ENCODE measurements at regions not wholly inside any gene's neighbourhood (a gene's known extent, or its start where the extent isn't known, plus 50 kb on each side); places are given as distances from the start of the nearest gene placed in this dataset.

DNA sequence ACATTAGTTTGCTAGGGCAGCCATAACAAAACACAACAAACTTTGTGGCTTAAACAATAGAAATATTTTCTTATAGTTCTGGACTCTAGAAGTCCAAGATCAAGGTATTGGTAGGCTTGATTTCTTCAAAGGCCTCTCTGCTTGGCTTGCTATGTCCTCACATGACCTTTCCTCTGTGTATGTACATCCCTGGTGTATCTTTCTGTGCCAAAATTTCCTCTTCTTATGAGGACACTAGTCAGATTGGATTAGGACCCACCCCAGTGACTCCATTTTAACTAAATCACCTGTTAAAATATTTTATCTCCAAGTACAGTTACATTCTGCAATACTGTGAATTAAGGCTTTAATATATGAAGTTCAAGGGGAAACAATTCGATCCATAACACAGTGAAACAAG, 168.9 kb upstream of the CCNH start:
- Histone ChIP-seq H3K4me2 (no peak overlapping the region), H3K4me1 (no peaks in the 10 kb centered on the region), H3K9me3 (no peaks in the 10 kb centered on the region), H3K4me3 (no peak overlapping the region), H3K27ac (no peak overlapping the region)
- TF ChIP-seq SMC3 (IDR thresholded peaks at IDR 0.05) = no peak
- TF ChIP-seq KDM5A (IDR thresholded peaks at IDR 0.05) = no peak
- TF ChIP-seq ESRRA (IDR thresholded peaks at IDR 0.05; ENCODE audit: borderline replicate concordance, low read length) = no peak
- TF ChIP-seq HMGXB4 (CRISPR knock-in tag; IDR thresholded peaks at IDR 0.05; ENCODE audit: borderline replicate concordance) = no peak
- TF ChIP-seq HOXA7 (CRISPR knock-in tag; IDR thresholded peaks at IDR 0.05) = no peak
- no peak for TF ChIP-seq CEBPB (IDR thresholded peaks at IDR 0.05)
- no peak for TF ChIP-seq RCOR1 (IDR thresholded peaks at IDR 0.05; ENCODE audit: low read depth, low read length)
- TF ChIP-seq E2F6 (IDR thresholded peaks at IDR 0.05; ENCODE audit: borderline replicate concordance, low read depth) = no peak
- no peak for TF ChIP-seq PHF8 (IDR thresholded peaks at IDR 0.05; ENCODE audit: borderline replicate concordance, low read depth)
- no peak for TF ChIP-seq TP53 (CRISPR knock-in tag; IDR thresholded peaks at IDR 0.05)
- no peak for TF ChIP-seq SREBF2 (IDR thresholded peaks at IDR 0.05)
- TF ChIP-seq ZSCAN20 (CRISPR knock-in tag; IDR thresholded peaks at IDR 0.05) = no peak
- TF ChIP-seq RAD21 (conservative IDR thresholded peaks at IDR 0.05 in 1 of 2, IDR thresholded peaks at IDR 0.05 in 1 of 2) = no peak
- TF ChIP-seq POLR2AphosphoS2 (conservative IDR thresholded peaks at IDR 0.05; ENCODE audit: low read length) = no peak
- TF ChIP-seq CHD2 (IDR thresholded peaks at IDR 0.05; ENCODE audit: low read length, partially characterized antibody) = no peak
- no peak for TF ChIP-seq RNF2 (IDR thresholded peaks at IDR 0.05; ENCODE audit: borderline replicate concordance, low read depth)
- no peak for TF ChIP-seq FOSB (CRISPR knock-in tag; IDR thresholded peaks at IDR 0.05)
- no peak for TF ChIP-seq RFX5 (IDR thresholded peaks at IDR 0.05)
- TF ChIP-seq HDAC2 (IDR thresholded peaks at IDR 0.05) = no peak
- ATAC-seq (no peak), DNase-seq (ENCODE audit: low read depth in 1 of 2, low spot score in 1 of 2) (no peak), FAIRE-seq (no peak)
- ChIA-PET POLR2A (no interaction called here), CTCF (no interaction called here)
- WGBS (ENCODE audit: missing lambda C conversion rate) = 6% methylated on average over 1 of the region's 1 CpG

- FAIRE-seq (no peak), ATAC-seq (no peak), DNase-seq (ENCODE audit: low read depth in 1 of 2, low spot score in 1 of 2) (no peak)
- no peak for TF ChIP-seq CEBPB (IDR thresholded peaks at IDR 0.05)
- TF ChIP-seq HOXB13 (CRISPR knock-in tag; IDR thresholded peaks at IDR 0.05; ENCODE audit: low read depth) = no peak
- TF ChIP-seq, protein P1, sequence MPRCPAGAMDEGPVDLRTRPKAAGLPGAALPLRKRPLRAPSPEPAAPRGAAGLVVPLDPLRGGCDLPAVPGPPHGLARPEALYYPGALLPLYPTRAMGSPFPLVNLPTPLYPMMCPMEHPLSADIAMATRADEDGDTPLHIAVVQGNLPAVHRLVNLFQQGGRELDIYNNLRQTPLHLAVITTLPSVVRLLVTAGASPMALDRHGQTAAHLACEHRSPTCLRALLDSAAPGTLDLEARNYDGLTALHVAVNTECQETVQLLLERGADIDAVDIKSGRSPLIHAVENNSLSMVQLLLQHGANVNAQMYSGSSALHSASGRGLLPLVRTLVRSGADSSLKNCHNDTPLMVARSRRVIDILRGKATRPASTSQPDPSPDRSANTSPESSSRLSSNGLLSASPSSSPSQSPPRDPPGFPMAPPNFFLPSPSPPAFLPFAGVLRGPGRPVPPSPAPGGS (IDR thresholded peaks at IDR 0.05) = no peak
- no peak for TF ChIP-seq EHF (CRISPR knock-in tag; IDR thresholded peaks at IDR 0.05)
- TF ChIP-seq MYC (IDR thresholded peaks at IDR 0.05; ENCODE audit: borderline replicate concordance, low read length) = no peak
- no peak for TF ChIP-seq NPAS2 (CRISPR knock-in tag; IDR thresholded peaks at IDR 0.05; ENCODE audit: borderline replicate concordance)
- no peak for TF ChIP-seq HOXA7 (CRISPR knock-in tag; IDR thresholded peaks at IDR 0.05)
- TF ChIP-seq NR3C1 (IDR thresholded peaks at IDR 0.05) = no peak
- no peak for TF ChIP-seq MAFK (IDR thresholded peaks at IDR 0.05; ENCODE audit: partially characterized antibody)
- no peak for TF ChIP-seq GATA3 (IDR thresholded peaks at IDR 0.05; ENCODE audit: borderline replicate concordance)
- no peak for TF ChIP-seq MAX (IDR thresholded peaks at IDR 0.05)
- no peak for TF ChIP-seq FOSB (CRISPR knock-in tag; IDR thresholded peaks at IDR 0.05)
- no peak for TF ChIP-seq KDM5A (IDR thresholded peaks at IDR 0.05)
- TF ChIP-seq BHLHE40 (IDR thresholded peaks at IDR 0.05; ENCODE audit: low read depth, low read length) = no peak
- no peak for TF ChIP-seq KDM1A (IDR thresholded peaks at IDR 0.05; ENCODE audit: low read depth)
- TF ChIP-seq ZC3H11A (IDR thresholded peaks at IDR 0.05) = no peak
- no peak for TF ChIP-seq ATOH8 (CRISPR knock-in tag; IDR thresholded peaks at IDR 0.05; ENCODE audit: low read depth)
- TF ChIP-seq TFCP2L1 (CRISPR knock-in tag; IDR thresholded peaks at IDR 0.05) = no peak
- POLR2A ChIA-PET = no interaction called here
- no peak overlapping the region for H3K4me2 ChIP-seq
- H3K9me3 ChIP-seq = no peaks in the 10 kb centered on the region
- no peak overlapping the region for H3K4me3 ChIP-seq
- CTCF ChIA-PET = no interaction called here
- H3K4me1 ChIP-seq = no peaks in the 10 kb centered on the region
- no peak overlapping the region for H3K27ac ChIP-seq
These were observed 166.9 kb upstream of the CCNH start for GRCh38 chr5:87579678-87580077.
